GM12865 (cell line): ENCODE measurements at regions not wholly inside any gene's neighbourhood (a gene's known extent, or its start where the extent isn't known, plus 50 kb on each side); places are given as distances from the start of the nearest gene placed in this dataset.

Source experiments
- DNase-seq: peaks from one replicate; pipeline ENCODE4 v3.0.0; 2010; ENCODE audit warnings: low read depth
- H3K4me3 ChIP-seq: 2 replicates; pipeline ENCODE4 v1.5.1; 2011; ENCODE audit warnings: mild to moderate bottlenecking, low read depth, low read length, control low read depth
- TF ChIP-seq, protein P1 (sequence below): IDR thresholded peaks from 2 replicates; pipeline ENCODE4 v1.5.1; 2011; ENCODE audit warnings: low read length, control low read depth, low read depth, inconsistent platforms; ENCODE audit not compliant: insufficient read depth; ENCODE audit errors: missing control alignments

GRCh38 chr18:44238454-44238853, 442.2 kb upstream of the SETBP1 start:
- TF ChIP-seq, protein P1, sequence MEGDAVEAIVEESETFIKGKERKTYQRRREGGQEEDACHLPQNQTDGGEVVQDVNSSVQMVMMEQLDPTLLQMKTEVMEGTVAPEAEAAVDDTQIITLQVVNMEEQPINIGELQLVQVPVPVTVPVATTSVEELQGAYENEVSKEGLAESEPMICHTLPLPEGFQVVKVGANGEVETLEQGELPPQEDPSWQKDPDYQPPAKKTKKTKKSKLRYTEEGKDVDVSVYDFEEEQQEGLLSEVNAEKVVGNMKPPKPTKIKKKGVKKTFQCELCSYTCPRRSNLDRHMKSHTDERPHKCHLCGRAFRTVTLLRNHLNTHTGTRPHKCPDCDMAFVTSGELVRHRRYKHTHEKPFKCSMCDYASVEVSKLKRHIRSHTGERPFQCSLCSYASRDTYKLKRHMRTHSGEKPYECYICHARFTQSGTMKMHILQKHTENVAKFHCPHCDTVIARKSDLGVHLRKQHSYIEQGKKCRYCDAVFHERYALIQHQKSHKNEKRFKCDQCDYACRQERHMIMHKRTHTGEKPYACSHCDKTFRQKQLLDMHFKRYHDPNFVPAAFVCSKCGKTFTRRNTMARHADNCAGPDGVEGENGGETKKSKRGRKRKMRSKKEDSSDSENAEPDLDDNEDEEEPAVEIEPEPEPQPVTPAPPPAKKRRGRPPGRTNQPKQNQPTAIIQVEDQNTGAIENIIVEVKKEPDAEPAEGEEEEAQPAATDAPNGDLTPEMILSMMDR = no peak

DNA sequence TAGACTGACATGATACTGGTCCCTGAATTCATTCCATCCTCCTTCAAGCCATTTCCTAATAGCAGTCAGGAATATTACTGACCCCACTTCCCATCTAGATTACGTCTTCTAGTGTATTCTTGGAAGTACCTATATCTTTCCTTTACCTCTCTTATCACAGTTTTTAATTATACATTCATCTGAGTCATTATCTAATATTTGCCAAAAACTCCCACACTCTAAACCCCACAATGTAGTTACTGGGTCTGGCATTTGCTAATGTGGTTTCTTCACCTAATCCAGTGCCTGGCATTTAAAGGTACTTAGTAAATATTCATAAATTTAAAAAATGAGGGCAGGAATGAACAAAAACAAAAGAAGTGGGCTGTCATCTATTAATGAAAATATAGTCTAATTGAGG, 441.8 kb upstream of the SETBP1 start:
- H3K4me3 ChIP-seq = no peak overlapping the region
- TF ChIP-seq, protein P1 = no peak
- no peak for DNase-seq

More at GRCh38 chr18:44238454-44238853, 442.2 kb upstream of the SETBP1 start:
- no peak overlapping the region for H3K4me3 ChIP-seq
- no peak for DNase-seq

GRCh38 chr18:44241020-44241419, 439.7 kb upstream of the SETBP1 start:
- no peak overlapping the region for H3K4me3 ChIP-seq
- TF ChIP-seq, protein P1 = no peak
- DNase-seq = no peak

GRCh38 chr18:44245019-44245418, 435.7 kb upstream of the SETBP1 start:
- DNase-seq = no peak
- TF ChIP-seq, protein P1 = no peak
- no peak overlapping the region for H3K4me3 ChIP-seq

GRCh38 chr18:44246001-44246400, 434.7 kb upstream of the SETBP1 start:
- TF ChIP-seq, protein P1 = no peak
- no peak overlapping the region for H3K4me3 ChIP-seq
- no peak for DNase-seq

GRCh38 chr18:44258086-44258485, 422.6 kb upstream of the SETBP1 start:
- no peak overlapping the region for H3K4me3 ChIP-seq
- TF ChIP-seq, protein P1 = no peak
- DNase-seq = no peak

GRCh38 chr18:44258576-44258975, 422.1 kb upstream of the SETBP1 start:
- no peak for DNase-seq
- TF ChIP-seq, protein P1 = no peak

More at GRCh38 chr18:44258576-44258975, 422.1 kb upstream of the SETBP1 start:
- no peak overlapping the region for H3K4me3 ChIP-seq
